Suprapubic skin (tissue), 3 donors: ENCODE measurements at regions not wholly inside any gene's neighbourhood (a gene's known extent, or its start where the extent isn't known, plus 50 kb on each side); places are given as distances from the start of the nearest gene placed in this dataset.

Source experiments
- CTCF ChIP-seq, 2 donors: fragments of 200-600 bp in 1 of 2; fragments of 450-650 bp in 1 of 2; sonication (generic) in 1 of 2; IDR thresholded peaks; one replicate each; pipeline ENCODE4 v1.5.1; 2016 to 2019; ENCODE audit warnings: antibody characterized with exemption in 2 of 2, mild to moderate bottlenecking in 1 of 2, moderate library complexity in 1 of 2
- POLR2A ChIP-seq, 2 donors: fragments of 450-650 bp; IDR thresholded peaks; one replicate each; pipeline ENCODE4 v1.6.1; 2017; ENCODE audit warnings: antibody characterized with exemption in 2 of 2, mild to moderate bottlenecking in 2 of 2, moderate library complexity in 2 of 2

DNA sequence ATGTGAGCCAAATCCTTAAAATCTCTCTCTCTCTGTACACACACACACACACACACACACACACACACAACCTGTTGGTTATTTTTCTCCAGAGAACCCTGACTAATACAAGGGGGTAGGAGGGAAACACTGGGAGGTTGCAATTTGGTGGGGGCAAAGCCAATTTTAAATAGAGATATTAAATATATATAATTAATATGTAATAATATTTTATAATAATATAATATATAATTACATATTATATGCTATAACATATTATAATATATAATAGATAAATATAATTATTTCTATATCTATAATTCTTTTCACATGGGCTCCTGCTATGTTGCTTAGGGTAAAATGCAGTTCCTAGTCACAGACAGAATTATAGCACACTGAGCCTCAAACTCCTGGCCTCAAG is 1354.2 kb downstream of the FSTL5 start:
- TF ChIP-seq CTCF (IDR thresholded peaks at IDR 0.05) (no peak), POLR2A (IDR thresholded peaks at IDR 0.05) (no peak)
